Stomach (tissue), 4 donors: ENCODE measurements at regions not wholly inside any gene's neighbourhood (a gene's known extent, or its start where the extent isn't known, plus 50 kb on each side); places are given as distances from the start of the nearest gene placed in this dataset.

ENCODE experiments used
- CTCF ChIP-seq, 7 experiments: fragments of 450-650 bp in 4 of 7; fragments of 200-600 bp in 3 of 7; sonication (generic) in 3 of 7; IDR thresholded peaks; one replicate each; pipeline ENCODE4 v1.5.1; 2016 to 2019; ENCODE audit warnings: antibody characterized with exemption in 7 of 7, control low read depth in 2 of 7, mild to moderate bottlenecking in 1 of 7
- EP300 ChIP-seq: sonication (generic); formaldehyde crosslinking; IDR thresholded peaks from one replicate; pipeline ENCODE4 v1.6.1; 2017; ENCODE audit warnings: antibody characterized with exemption
- POLR2A ChIP-seq, 4 donors: fragments of 450-650 bp; IDR thresholded peaks; one replicate each; pipeline ENCODE4 v1.6.1; 2016; ENCODE audit warnings: antibody characterized with exemption in 4 of 4, control low read depth in 2 of 4, mild to moderate bottlenecking in 1 of 4, moderate library complexity in 1 of 4
- POLR2AphosphoS5 ChIP-seq, 3 donors: sonication (generic); formaldehyde crosslinking; IDR thresholded peaks; one replicate each; pipeline ENCODE4 v1.6.1; 2016; ENCODE audit warnings: antibody characterized with exemption in 3 of 3

DNA sequence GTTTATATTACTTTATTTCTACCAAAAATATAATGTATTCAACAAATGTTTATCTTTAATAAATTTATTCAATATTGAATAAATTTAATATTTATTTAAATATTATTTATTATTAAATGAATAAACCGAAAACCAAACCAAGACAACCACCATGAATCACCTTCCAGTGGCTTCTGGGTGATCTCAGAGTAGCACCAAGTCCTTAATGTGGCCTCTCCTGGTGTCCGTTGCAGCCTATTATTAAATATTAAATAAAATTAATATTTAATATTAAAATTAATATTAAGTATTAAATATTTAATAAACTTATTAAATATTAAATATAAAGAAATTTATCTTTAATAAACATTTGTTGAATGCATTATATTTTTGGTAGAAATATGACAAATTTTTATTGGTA, 143.3 kb upstream of the PLPP4 start:
- TF ChIP-seq POLR2A (IDR thresholded peaks at IDR 0.05): no peak
- no peak for TF ChIP-seq CTCF (IDR thresholded peaks at IDR 0.05)
- TF ChIP-seq POLR2AphosphoS5 (IDR thresholded peaks at IDR 0.05): no peak
- no peak for TF ChIP-seq EP300
